ENCODE measurements at regions not wholly inside any gene's neighbourhood (a gene's known extent, or its start where the extent isn't known, plus 50 kb on each side); places are given as distances from the start of the nearest gene placed in this dataset.

DNA sequence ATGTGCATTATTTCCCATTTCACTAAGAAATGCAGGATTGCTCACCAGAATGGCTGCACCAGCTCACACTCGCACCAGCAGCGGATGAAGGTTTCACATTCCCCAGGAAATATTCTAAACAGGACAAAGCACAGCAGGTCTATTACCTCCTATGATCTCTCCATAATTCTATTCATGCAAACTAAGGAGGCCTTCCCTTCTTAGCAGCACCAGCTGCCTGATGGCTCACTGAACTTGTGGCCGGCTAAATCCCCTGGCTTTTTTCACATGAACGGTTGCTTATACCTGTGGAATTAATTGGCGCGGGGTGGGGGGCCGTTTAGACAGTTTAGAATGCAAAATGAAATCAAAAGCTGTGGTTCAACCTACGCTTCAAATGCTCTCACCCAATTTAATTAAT is 73.5 kb upstream of the SRD5A3 start:
- TF ChIP-seq, protein P1, sequence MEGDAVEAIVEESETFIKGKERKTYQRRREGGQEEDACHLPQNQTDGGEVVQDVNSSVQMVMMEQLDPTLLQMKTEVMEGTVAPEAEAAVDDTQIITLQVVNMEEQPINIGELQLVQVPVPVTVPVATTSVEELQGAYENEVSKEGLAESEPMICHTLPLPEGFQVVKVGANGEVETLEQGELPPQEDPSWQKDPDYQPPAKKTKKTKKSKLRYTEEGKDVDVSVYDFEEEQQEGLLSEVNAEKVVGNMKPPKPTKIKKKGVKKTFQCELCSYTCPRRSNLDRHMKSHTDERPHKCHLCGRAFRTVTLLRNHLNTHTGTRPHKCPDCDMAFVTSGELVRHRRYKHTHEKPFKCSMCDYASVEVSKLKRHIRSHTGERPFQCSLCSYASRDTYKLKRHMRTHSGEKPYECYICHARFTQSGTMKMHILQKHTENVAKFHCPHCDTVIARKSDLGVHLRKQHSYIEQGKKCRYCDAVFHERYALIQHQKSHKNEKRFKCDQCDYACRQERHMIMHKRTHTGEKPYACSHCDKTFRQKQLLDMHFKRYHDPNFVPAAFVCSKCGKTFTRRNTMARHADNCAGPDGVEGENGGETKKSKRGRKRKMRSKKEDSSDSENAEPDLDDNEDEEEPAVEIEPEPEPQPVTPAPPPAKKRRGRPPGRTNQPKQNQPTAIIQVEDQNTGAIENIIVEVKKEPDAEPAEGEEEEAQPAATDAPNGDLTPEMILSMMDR (conservative IDR thresholded peaks at IDR 0.05) = no peak
- TF ChIP-seq EZH2 (IDR thresholded peaks at IDR 0.05; ENCODE audit: low read depth) = no peak
